ENCODE measurements at regions not wholly inside any gene's neighbourhood (a gene's known extent, or its start where the extent isn't known, plus 50 kb on each side); places are given as distances from the start of the nearest gene placed in this dataset.

DNA sequence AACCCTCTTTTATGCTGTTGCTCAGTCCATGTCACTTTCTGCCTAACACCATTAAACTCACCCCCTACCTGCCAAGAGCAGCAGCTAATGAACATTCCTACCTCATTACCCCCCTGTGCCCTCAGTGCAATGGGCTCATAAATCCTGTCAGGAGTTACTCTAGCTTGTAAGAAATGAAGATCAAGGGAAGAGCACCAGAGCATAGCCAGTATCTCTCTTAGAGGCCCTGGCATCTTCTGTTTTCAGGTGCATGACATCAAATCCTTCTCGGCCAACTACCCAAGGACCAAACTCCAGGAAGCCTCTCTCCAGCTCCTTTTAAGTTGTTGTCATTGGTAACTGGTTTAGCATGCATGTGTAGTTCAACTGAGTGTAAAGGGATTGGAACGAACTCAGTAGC lies 75.1 kb downstream of the FOXI2 start:
- TF ChIP-seq EP300 (IDR thresholded peaks at IDR 0.05) = no peak
- TF ChIP-seq, protein P1, sequence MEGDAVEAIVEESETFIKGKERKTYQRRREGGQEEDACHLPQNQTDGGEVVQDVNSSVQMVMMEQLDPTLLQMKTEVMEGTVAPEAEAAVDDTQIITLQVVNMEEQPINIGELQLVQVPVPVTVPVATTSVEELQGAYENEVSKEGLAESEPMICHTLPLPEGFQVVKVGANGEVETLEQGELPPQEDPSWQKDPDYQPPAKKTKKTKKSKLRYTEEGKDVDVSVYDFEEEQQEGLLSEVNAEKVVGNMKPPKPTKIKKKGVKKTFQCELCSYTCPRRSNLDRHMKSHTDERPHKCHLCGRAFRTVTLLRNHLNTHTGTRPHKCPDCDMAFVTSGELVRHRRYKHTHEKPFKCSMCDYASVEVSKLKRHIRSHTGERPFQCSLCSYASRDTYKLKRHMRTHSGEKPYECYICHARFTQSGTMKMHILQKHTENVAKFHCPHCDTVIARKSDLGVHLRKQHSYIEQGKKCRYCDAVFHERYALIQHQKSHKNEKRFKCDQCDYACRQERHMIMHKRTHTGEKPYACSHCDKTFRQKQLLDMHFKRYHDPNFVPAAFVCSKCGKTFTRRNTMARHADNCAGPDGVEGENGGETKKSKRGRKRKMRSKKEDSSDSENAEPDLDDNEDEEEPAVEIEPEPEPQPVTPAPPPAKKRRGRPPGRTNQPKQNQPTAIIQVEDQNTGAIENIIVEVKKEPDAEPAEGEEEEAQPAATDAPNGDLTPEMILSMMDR (IDR thresholded peaks at IDR 0.05) = no peak
